ENCODE measurements at regions not wholly inside any gene's neighbourhood (a gene's known extent, or its start where the extent isn't known, plus 50 kb on each side); places are given as distances from the start of the nearest gene placed in this dataset.

- Histone ChIP-seq H3K36me3 (replicated peaks; ENCODE audit: control insufficient read depth, insufficient read depth, low read length) (no peaks in the 10 kb centered on the region), H3K27me3 (ENCODE audit: control insufficient read depth, insufficient read depth, low read length) (peaks cover 2% of the 10 kb centered on the region), H3K4me3 (ENCODE audit: insufficient read depth, low read depth, low read length) (no peak overlapping the region)
- DNase-seq = no peak
These were observed 63.1 kb upstream of the LEP start for GRCh38 chr7:128177768-128178550.

DNA sequence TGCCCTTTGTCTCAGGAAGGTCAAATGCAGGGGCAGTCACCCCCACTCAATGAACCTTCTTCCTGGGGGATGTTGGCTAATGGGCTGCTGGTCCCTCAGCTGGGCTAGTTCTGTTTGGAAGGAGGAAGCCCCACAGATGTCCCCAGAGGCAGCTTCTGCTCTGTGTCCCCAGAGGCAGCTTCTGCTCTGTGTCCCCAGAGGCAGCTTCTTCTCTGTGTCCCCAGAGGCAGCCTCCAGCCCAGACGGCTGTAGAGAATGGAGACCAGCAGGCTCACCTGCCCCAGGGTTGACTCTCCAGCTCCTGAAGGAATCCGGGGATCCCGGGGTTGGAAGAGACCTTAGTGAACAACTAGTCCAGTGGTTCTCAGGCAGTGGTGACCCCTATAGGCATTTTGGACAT, 62.5 kb upstream of the LEP start:
- DNase-seq = no peak
- H3K36me3 ChIP-seq (replicated peaks; ENCODE audit: control insufficient read depth, insufficient read depth, low read length) = no peaks in the 10 kb centered on the region
- peaks cover 2% of the 10 kb centered on the region for H3K27me3 ChIP-seq (ENCODE audit: control insufficient read depth, insufficient read depth, low read length)
- H3K4me3 ChIP-seq (ENCODE audit: insufficient read depth, low read depth, low read length) = no peak overlapping the region

- DNase-seq = no peak
- Histone ChIP-seq H3K4me3 (ENCODE audit: insufficient read depth, low read depth, low read length) (no peak overlapping the region), H3K36me3 (replicated peaks; ENCODE audit: control insufficient read depth, insufficient read depth, low read length) (no peaks in the 10 kb centered on the region), H3K27me3 (ENCODE audit: control insufficient read depth, insufficient read depth, low read length) (peaks cover 2% of the 10 kb centered on the region; the same call in 1 of the 2 replicates)
These were observed 52.5 kb upstream of the LEP start for GRCh38 chr7:128188396-128189230.

- Histone ChIP-seq H3K27me3 (ENCODE audit: control insufficient read depth, insufficient read depth, low read length) (peaks cover 2% of the 10 kb centered on the region; the same call in 1 of the 2 replicates), H3K36me3 (replicated peaks; ENCODE audit: control insufficient read depth, insufficient read depth, low read length) (no peaks in the 10 kb centered on the region), H3K4me3 (ENCODE audit: insufficient read depth, low read depth, low read length) (no peak overlapping the region)
- no peak for DNase-seq
These were observed 51.7 kb upstream of the LEP start for GRCh38 chr7:128189231-128189930.

DNA sequence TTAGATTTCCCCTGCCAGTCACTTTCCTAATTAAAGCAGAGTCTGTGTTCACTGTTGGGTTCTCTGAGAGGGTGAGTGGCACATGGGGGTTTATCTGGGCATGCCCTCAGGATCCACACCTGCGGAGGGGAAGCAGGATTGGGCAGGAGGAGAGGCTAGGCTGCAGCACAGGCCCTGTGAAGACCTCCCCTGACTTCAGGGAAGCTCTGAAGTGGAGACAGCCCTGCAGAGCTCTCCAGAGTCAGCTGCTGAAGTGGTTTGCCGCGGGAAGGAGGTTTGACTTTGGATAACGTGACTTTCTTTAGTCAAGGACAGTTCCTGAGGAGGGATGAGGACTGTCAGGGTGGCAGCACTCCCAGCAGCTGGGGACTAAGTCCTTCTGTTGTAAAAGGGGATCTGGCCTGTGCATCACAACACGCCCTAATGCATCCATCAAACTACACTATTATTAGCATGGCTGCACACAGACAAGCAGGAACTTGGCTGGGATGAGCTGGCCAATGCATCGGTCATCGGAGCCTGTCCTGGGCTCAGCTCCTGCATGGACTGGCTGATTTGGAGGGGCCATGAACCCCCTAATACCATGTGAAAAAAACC, 50.9 kb upstream of the LEP start:
- no peaks in the 10 kb centered on the region for H3K36me3 ChIP-seq (replicated peaks; ENCODE audit: control insufficient read depth, insufficient read depth, low read length)
- peaks cover 2% of the 10 kb centered on the region; the same call in 1 of the 2 replicates for H3K27me3 ChIP-seq (ENCODE audit: control insufficient read depth, insufficient read depth, low read length)
- no peak for DNase-seq
- no peak overlapping the region for H3K4me3 ChIP-seq (ENCODE audit: insufficient read depth, low read depth, low read length)

DNA sequence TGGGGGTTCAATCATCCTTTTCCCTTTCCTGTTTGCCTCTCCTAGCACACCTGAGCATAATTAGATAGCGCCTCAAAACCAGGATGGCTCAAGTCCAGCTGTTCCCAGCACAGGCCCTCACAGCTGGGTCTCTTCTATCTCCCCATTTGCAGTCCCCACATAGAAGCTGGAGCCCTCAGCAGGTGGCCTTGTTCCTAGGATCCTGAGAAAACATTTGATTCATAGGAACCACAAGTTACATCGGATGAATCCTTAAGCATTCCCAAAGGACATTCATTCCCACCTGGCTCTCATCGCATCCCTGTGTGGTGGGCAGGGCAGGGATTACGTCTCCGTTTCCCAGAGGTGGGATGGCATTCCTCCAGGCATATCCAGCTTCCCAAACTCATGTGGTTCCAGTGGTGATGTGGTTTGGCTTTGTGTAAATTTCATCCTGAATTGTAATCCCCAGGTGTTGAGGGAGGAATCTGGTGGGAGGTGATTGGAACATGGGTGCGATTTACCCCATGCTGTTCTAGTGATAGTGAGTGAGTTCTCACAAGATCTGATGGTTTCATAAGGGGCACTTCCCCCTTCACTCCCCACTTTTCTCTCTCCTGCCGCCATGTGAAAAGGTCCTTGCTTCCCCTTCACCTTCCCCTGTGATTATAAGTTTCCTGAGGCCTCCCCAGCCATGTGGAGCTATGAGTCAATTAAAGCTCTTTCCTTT, 49.8 kb upstream of the LEP start:
- Histone ChIP-seq H3K4me3 (ENCODE audit: insufficient read depth, low read depth, low read length) (no peak overlapping the region), H3K36me3 (replicated peaks; ENCODE audit: control insufficient read depth, insufficient read depth, low read length) (no peaks in the 10 kb centered on the region), H3K27me3 (ENCODE audit: control insufficient read depth, insufficient read depth, low read length) (peaks cover 2% of the 10 kb centered on the region; the same call in 1 of the 2 replicates)
- no peak for DNase-seq

All from H7 (cell line).